ENCODE measurements at regions not wholly inside any gene's neighbourhood (a gene's known extent, or its start where the extent isn't known, plus 50 kb on each side); places are given as distances from the start of the nearest gene placed in this dataset.
"Not testable (repeated sequence)": the region's sequence is repeated elsewhere in the genome, so short reads cannot be mapped to it uniquely, and the experiment has no call there.

DNA sequence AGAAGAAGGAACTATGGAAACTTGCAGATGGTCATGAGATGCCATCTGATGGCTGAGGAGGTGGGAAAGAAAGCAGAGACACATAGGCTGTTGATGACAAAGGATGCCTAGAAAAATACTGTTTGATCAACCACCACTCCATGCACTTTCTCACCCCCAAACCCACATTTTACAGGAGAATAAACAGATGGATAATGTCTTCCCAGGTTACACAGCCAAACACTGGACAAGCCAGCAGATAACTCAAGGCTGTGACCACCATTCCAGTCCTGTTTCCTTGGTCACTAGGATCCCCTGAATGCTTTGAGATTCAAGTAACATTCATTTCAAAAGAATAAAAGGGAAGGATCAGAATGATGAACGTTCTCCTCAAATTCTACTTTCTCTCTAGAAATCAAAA lies 733.0 kb upstream of the SOX11 start:
- DNase-seq = no peak

DNA sequence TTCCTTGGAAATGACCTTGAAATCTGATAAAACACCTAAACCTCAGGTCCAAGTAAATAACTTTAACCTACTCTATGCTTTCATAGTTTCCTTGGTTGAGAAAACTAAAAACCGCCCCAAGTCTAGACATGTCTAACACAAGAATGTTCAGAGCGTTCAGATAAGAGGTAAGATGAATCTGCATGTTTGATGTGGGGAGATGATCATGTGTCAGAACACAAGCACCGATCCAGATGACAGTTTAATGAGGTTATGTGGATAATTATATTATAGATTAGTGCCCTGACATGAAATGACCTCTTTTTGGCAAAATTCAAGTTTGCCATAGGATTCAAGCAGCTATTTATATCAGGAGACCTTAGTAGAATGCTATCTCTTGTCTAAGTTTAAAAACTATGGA lies 729.8 kb upstream of the SOX11 start:
- no peak for DNase-seq

DNA sequence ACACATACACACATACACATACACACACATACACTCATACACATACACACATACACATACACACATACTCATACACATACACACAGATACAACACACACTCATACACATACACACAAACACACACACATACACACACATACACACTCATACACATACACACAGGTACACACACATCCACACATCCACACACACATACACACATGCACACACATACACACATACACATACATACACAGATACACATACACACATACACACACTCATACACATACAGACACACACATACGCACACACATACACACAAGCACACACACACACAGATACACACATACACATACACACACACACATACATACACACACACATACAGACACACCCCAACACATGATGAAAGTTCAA lies 729.1 kb upstream of the SOX11 start:
- no peak for DNase-seq

DNA sequence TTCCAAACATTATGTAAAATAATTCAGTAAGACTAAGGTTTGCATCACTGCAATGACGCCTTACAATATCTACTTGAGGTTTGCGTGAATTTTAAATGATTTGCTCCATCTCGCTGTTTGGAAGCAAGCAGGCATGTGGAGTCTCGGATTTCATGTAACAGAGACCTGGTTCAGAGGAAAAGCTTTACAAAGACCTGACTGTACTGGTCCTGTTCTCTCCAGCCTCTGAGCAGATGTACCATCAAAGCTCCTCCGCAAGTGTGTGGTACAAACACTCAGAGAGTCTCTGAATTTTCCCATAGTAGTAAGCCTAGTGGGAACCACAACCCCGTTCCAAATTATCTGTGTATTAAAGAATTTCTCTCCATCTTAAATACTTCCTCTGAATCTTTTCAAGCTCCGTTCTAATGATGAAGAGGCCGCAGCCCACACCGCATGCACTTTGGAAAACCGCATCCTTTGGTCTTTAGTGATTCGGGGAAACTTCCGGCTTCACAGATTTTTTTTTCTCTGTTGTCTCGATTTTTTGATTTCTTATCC lies 728.1 kb upstream of the SOX11 start:
- DNase-seq = no peak

DNA sequence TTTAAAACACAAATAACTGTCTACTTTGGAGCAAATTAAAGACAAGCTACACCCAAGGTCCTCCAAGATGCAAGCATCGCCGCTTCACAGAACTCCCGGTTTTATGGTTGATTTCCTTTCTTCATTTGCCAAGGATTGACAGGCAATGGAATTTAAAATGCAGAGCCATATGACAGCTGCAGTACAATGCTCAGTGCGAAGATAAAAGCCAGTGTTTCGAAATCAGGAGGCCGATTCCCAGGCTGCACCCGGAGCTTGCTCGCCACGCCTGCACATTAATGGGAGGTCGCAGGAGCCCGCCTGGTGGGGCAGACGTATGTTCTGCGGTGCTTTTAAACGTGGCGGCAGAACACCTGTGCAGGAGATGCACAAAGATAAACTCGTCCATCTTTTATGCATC lies 727.6 kb upstream of the SOX11 start:
- DNase-seq = no peak

DNA sequence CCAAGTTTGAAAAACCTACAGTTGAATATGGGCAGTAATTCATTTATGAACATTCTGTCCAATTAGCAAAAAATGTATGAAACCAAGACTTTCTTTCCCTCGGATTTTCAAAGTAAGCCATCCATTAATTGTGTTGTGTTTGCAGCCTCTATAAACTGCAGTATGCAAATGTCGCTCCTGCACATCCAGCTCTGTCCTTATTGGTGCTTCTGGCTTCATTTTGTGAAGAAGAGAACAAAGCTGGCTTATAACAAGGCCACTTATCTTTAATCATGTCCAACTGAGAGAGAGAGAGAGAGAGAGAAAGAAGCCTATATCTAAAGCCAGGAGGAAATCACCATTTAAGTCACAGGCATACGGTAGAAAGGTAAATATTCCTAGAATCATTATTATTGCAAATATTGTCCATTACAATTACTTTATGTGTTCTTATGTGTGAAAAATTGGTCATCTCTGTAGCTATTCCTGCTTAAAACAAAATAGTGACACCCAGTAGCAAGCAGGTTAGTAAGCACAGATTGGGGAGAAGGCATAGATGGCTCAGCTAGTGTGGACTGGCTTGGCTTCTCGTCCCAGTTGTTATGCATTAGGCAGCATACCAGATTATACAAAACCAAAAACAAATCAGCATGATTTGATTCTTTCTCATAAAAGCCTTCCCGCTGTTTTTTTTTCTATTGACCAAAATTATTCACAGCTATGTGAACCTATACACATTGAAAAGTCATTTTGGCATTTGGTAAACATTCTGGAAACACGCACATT lies 726.4 kb upstream of the SOX11 start:
- no peak for DNase-seq

DNA sequence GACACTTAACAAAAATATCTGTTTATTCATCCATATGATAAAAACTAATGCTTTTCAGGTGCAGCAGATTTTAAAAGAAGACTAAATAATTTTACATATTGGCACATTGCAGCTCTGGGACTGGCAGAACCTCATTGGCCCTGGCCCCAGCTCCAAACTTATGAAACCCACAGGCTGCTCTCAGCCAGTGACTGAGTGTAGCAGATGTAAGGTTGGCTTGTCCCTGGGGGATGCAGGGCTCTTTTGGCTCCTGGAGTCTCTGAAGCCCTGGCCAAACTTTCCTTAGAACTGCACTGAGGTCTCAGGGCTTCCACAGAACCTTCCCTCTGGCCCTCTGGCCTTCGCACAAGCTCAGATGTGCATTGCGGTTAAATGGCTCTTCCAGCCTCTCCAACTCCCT lies 725.0 kb upstream of the SOX11 start:
- no peak for DNase-seq

DNA sequence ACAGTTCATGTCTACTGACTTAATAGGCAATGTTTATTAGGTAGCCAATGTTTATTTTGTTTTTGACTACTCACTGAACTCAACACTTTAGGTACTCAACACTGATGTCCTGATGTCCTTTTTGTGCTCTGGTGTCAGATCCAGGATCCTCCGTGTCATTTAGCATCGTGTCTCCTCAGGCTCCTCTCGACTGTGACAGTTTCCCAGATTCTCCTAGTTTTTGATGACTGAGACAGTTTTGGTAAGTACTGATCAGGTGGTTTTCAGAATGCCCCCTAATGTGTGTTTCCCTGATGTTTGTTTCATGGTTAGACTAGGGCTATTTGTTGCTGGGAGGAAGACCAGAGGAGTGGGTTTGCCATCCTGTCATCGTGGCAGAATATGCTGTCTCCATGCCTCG lies 719.7 kb upstream of the SOX11 start:
- DNase-seq = no peak

DNA sequence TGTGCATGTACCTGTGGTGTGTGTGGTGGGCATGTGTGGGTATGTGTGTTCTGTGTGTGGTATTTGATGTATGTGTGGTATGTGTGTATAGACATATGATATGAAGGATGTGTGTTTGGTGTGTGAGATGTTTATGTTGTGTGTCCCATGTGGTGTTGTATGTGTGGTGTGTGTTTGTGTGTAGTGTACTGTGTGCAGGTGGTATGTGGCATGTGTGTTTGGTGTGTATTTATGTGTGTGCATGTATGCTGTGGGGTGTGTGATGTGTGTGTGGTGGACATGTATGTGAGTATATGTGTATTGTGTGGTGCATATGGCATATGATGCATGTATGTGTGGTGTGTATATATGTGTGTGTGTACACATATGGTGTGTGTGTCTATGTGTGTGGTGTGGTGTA lies 718.8 kb upstream of the SOX11 start:
- no peak for DNase-seq

DNA sequence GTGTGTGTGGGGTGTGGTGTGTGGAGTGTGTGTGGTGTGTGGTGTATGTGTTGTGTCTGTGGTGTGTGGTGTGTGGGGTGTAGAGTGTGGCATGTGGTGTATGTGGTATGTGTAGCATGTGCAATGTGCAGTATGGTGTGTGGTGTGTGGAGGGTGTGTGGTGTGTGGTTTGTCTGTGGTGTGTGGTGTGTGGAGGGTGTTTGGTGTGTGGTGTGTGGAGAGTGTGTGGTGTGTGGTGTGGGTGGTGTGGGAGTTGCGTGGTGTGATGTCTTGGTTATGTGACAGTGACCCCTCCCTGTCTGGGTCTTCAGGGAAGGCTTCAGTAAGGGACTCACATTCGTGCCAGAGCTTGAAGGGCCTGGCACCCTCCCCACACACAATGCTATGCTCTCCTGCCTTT lies 718.2 kb upstream of the SOX11 start:
- DNase-seq = no peak

DNA sequence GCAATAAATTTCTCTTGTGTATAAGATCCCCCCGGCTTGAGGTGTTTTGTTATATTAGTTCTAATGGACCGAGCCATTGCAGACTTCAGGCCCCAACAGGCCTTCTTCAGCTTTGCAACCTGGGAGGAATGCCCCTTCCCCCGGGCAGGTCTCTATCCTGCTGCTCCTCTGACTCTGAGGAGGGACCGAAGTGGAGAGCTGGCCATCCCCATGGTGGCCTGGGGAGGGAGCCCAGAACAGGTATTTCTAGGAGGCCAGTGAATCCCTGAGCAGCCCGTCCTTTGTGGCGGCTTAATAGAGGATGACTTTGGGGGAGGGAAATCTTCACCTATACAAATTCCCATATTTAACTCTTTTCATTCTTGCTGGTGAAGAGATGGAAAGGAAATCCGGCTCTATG lies 715.8 kb upstream of the SOX11 start:
- no peak for DNase-seq

DNA sequence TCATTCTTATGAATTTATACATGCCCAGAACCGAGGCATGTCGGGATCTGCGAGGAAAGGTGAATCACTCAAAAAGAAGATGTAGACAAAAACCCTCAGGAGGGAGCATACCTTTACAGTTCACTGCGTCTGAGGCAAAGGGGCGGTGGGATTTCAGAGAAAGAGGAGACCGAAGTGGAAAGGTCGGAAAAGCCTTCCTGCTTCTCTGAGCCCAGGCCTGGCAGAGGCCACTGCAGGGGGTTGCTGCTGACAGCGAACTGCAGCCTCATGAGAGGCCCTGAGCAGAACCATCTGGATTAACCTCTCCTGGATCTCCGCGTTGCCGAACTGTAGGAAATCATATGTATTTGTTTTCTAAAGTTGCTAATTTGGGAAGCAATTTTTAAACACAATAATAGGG lies 713.1 kb upstream of the SOX11 start:
- DNase-seq = no peak

DNA sequence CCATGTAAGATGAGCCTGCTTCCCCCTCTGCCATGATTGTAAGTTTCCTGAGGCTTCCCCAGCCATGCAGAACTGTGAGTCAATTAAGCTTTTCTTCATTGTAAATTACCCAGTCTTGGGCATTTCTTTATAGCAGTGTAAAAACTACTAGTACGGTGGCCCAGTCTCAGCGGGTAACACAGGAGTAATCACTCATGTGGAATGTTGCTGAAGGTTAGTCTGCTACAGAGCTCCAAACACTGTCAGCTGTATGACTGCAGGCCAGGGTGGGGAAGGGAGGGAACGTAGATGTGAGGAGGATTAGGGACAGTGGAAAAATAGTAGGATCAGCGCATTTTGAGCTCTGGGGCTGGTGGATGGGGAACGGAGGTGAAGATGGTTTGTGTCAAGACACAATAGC lies 711.2 kb upstream of the SOX11 start:
- no peak for DNase-seq

DNA sequence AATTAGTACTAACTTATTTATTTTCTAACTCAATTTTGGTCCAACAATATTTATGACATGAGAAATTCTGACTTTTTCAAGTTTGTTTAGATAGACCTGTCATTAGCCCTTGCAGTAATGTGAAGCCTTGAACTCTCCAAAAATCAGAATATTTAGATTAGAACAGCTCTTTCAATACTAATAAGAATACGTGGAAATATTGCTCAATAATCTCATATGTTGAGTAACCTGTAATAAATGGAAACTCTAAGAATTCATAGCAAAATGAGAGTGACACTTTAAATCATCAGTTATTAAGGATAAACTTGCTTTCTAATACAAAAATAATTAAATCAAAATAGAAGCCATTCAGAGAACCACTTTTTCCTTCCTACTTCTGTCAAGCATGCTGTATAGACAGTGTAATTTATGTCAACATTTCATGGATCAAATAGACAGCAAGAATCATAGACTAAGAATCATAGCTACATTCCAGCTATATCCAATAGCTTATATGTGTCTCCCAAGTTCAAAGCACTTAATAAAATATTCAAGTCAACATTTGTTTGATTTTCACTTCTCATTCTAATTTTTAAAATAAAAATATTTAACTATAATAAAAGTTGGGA lies 710.3 kb upstream of the SOX11 start:
- DNase-seq = no peak

DNA sequence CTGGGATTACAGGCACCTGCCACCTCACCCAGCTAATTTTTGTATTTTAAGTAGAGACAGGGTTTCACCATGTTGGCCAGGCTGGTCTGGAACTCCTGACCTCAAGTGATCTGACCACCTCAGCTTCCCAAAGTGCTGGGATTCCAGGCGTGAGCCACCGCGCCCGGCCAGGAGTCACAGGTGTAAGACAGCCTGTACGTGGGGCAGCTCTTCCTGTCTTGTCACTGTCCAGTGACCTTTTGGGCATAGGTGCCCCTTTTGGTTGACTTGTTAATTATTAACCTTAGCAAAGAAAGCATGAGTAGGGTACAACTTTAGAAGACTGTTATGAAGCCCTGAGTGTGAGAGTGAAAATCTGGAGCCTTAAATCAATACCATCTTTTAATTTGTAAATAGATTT lies 703.7 kb upstream of the SOX11 start:
- not testable (repeated sequence) for DNase-seq

DNA sequence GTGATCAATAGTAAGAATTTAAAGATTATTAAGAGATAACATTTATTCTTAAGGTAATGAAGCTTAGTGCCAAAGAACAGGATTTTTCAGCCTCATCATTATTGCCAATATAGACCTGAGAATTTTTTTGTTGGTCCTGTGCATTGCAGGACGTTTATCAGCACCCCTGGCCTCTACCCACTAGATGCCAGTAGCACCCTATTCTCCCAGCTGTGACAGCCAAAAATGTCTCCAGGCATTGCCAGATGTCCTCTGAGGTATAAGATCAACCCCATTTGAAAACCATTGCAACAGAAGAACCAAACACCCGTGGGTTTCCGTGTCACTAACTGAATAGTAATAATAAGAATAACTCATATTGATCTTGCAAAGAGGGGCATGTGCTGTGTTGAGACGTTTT lies 700.0 kb upstream of the SOX11 start:
- no peak for DNase-seq

DNA sequence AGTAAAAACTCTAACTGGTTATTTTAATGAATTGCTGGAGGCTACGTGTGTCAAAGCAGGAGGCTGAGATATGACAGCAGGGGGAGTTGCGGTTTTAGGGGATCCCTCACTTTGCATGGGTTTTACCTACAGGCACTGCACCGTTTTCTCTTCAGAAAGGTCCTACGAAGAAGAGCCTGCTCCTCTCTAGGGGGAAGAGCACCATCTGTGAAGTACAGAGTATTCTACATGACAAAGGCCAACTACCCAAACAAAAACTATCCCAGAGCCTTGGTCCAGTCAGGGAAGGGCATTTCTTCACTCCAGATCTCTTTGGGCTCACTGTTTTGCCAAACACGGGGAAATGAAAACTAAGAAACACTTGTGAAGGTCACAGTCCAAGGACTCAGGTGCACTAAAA lies 696.7 kb upstream of the SOX11 start:
- no peak for DNase-seq

DNA sequence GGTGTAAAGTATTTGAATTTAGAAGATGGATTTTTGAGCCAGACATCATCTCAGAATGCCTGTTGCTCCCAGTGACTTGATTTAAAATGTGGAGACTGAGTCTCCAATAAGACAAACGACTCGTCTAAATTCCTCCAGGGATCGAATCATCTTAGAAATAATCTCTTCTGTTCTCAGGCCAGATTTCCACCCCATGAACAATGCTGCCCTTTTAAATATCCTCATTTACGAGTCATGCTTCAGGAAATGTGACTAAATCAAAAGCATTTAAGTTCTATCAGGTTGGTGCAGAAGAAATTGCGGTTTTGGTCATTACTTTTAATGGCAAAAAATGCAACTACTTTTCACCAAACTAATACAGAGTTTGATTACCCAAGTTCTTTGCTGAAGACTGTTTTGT lies 684.6 kb upstream of the SOX11 start:
- DNase-seq = no peak

DNA sequence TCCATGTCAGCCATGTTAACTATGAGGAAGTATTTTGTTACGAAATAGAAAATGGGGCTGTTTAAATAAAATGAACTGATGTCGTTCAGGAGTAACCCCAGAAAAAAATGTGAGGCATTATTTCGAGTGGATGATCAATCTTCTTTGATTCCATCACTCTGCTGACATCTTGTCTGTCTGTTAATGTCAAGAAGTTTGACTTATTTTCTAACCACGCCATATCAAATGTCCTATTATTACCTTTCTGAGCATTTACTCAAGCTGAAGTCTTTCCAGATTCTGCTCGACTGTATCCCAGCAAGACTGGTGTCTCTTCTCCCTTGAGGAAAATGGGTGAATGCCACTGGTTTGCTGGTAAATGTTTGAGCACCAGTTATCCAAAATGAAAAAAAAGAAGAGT lies 672.9 kb upstream of the SOX11 start:
- DNase-seq = no peak

DNA sequence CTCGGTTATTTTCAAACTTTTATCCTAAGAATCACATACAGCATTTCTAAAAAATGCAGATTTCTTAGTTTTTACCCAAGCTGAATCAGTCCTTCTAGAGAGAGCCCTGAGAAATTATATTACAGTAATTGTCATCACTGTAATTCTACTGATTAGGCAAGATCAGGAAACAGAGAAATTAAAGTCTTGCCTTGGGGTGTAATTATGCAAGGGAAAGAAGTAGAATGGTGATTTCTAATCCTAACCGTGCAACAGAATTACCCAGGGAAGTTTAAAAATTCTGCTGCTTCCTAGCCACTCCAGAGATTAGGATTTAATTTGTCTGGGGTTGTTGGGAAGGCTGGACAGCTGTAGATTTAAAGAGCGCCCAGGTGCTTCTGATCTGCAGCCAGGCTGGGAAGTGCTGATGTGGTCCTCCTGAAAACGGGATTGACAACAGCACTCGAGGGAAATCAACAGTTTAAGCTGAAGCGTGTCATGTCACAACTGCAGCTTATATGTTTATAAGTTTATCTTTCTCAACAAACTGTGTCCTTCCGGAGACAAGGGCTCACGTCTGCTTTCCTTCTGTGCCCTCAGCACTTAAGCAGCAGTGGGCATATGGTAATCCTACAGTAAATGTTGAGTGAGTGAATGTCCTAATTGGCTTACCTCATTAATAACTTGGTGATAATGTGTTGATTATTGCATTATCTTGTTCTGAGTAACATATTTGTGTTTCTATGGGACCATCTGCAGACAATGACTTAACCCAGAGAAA lies 671.9 kb upstream of the SOX11 start:
- DNase-seq = no peak

DNA sequence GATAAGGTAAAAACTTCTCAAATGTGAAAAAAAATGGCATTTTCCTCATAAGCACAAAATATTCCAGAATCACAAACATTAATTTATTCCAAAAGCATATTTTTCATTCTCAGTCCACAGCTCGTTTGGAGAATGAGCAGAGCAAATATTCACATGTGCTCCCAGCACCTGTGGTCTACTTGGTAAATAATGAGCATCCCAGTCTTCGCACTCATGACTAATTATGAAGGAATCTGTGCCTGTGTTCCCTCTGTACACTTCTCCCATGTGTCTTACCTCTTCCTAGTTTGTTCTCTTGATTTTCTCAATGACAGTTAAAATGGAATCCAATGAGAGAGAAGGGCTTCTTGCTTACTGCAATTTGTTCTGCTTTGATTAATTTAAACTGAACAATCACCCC lies 671.0 kb upstream of the SOX11 start:
- no peak for DNase-seq

DNA sequence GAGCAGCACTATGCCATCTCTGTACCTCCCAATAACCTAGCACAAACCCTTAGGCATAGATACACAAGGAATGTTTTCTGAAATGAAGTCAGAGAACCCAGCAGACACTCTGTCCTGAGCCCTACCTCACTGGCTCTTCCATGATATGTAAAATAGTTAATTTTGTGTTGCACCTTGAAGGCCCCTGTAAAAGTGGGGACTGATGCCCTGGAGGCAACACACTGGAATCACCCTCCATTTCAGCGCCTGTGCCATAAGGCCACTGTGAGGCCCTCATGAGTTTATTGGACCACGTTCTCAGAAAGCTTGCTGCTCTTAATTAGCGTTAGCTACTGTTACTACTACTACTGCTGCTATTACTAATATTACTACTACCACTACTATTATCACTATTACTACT lies 670.1 kb upstream of the SOX11 start:
- no peak for DNase-seq

DNA sequence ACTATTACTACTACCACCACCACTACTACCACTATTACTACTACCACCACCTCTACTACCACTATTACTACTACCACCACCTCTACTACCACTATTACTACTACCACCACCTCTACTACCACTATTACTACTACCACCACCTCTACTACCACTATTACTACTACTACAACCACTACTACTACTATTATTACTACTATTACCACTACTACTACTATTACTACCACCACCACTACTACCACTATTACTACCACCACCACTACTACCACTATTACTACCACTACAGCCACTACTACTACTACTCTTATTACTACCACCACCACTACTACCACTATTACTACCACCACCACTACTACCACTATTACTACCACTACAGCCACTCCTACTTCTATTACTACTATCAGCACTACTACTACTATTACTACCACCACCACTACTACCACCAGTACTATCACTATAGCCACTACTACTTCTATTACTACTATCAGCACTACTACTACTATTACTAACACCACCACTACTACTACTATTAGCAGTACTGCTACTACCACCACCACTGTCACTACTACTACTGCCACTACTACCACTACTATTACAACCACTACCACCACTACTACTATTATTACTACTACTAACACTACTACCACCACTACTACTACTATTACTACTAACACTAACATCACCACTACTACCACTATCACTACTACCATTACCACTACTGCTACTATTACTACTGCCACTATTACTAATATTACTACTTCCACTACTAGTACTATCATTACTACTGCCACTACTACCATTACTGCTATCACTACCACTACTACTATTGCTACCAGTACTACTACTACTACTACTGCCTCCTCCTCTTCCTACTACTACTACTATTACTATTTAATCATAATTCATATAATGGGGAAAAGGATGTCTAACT lies 669.2 kb upstream of the SOX11 start:
- DNase-seq = not testable (repeated sequence)

Measured in NCI-H2029 (cell line).